ENCODE measurements at regions not wholly inside any gene's neighbourhood (a gene's known extent, or its start where the extent isn't known, plus 50 kb on each side); places are given as distances from the start of the nearest gene placed in this dataset.

GRCh38 chr5:115072266-115073064, 97.2 kb downstream of the TRIM36 start:
- DNase-seq (ENCODE audit: low read depth) = no peak

- no peak for DNase-seq (ENCODE audit: low read depth)
Observed at GRCh38 chr5:115070737-115071136, 99.0 kb downstream of the TRIM36 start.

GRCh38 chr5:115069087-115069968, 100.4 kb downstream of the TRIM36 start:
- DNase-seq (ENCODE audit: low read depth) = peak; percentile 42

- peak; percentile 72 for DNase-seq (ENCODE audit: low read depth)
Observed at GRCh38 chr5:115068239-115069086, 101.2 kb downstream of the TRIM36 start.

GRCh38 chr5:115064380-115064779, 105.3 kb downstream of the TRIM36 start:
- DNase-seq (ENCODE audit: low read depth) = no peak

GRCh38 chr5:115054387-115054951, 115.2 kb downstream of the TRIM36 start:
- DNase-seq (ENCODE audit: low read depth) = no peak

- no peak for DNase-seq (ENCODE audit: low read depth)
Observed at GRCh38 chr5:115052948-115053347, 116.8 kb downstream of the TRIM36 start.

GRCh38 chr5:115050866-115051265, 118.8 kb downstream of the TRIM36 start:
- DNase-seq (ENCODE audit: low read depth) = no peak

- peak; percentile 1 for DNase-seq (ENCODE audit: low read depth)
Observed at GRCh38 chr5:115033861-115034260, 135.8 kb downstream of the TRIM36 start.

- DNase-seq (ENCODE audit: low read depth) = no peak
Observed at GRCh38 chr5:115028557-115028956, 141.2 kb downstream of the TRIM36 start.

- no peak for DNase-seq (ENCODE audit: low read depth)
Observed at GRCh38 chr5:115024922-115025321, 144.8 kb downstream of the TRIM36 start.

GRCh38 chr5:115022303-115022702, 147.4 kb downstream of the TRIM36 start:
- no peak for DNase-seq (ENCODE audit: low read depth)

GRCh38 chr5:115016646-115017045, 153.1 kb downstream of the TRIM36 start:
- no peak for DNase-seq (ENCODE audit: low read depth)

- no peak for DNase-seq (ENCODE audit: low read depth)
Observed at GRCh38 chr5:114999176-114999575, 170.5 kb downstream of the TRIM36 start.

GRCh38 chr5:114989512-114989911, 180.2 kb downstream of the TRIM36 start:
- no peak for DNase-seq (ENCODE audit: low read depth)

GRCh38 chr5:114988096-114988495, 181.6 kb downstream of the TRIM36 start:
- DNase-seq (ENCODE audit: low read depth) = no peak

GRCh38 chr5:114984796-114985195, 184.9 kb downstream of the TRIM36 start:
- no peak for DNase-seq (ENCODE audit: low read depth)

- no peak for DNase-seq (ENCODE audit: low read depth)
Observed at GRCh38 chr5:114981111-114981510, 188.6 kb downstream of the TRIM36 start.

GRCh38 chr5:114977979-114978573, 191.6 kb downstream of the TRIM36 start:
- DNase-seq (ENCODE audit: low read depth) = no peak

- no peak for DNase-seq (ENCODE audit: low read depth)
Observed at GRCh38 chr5:114969482-114969881, 200.2 kb downstream of the TRIM36 start.

- DNase-seq (ENCODE audit: low read depth) = no peak
Observed at GRCh38 chr5:114957384-114957783, 212.3 kb downstream of the TRIM36 start.

All from M059J (cell line).